A549 (cell line): ENCODE measurements at regions not wholly inside any gene's neighbourhood (a gene's known extent, or its start where the extent isn't known, plus 50 kb on each side); places are given as distances from the start of the nearest gene placed in this dataset.

ENCODE experiments used
- ATAC-seq, 2 experiments: fragments of 200-7000 bp in 1 of 2; fragments of >200 bp in 1 of 2; cut with Nextera tagmentation in 1 of 2; cut with Tn5 transposase in 1 of 2; 3 replicates each; pipeline versions ENCODE4 v1.8.0 to v1.9.1; 2018 to 2020; ENCODE audit warnings: mild to moderate bottlenecking in 1 of 2, moderate library complexity in 1 of 2
- CTCF ChIA-PET: fragments of 300-600 bp; sonication (Branson Sonifier 250); formaldehyde crosslinking; extraction: SDS; loops from one replicate; lab custom pipeline; 2021; ENCODE audit warnings: antibody characterized with exemption, inconsistent platforms; lab: Yijun Ruan, JAX
- POLR2A ChIA-PET: fragments of 350-600 bp; formaldehyde crosslinking; extraction: SDS; loops from one replicate; lab custom pipeline; 2021; ENCODE audit warnings: antibody characterized with exemption, inconsistent platforms; lab: Yijun Ruan, JAX
- DNase-seq, 2 experiments: peaks; one replicate each; pipeline versions ENCODE4 v3.0.0 to v3.0.0-alpha.2; 2011 to 2016; ENCODE audit warnings: low read depth in 1 of 2, low spot score in 1 of 2
- FAIRE-seq: peaks from 2 replicates; lab custom pipeline; 2011; peaks lifted over from hg19 to GRCh38; lab: Jason Lieb, UNC
- H3K27ac ChIP-seq, 2 experiments: fragments of >200 bp; sonication (Bioruptor Twin); formaldehyde crosslinking; 3 replicates each; pipeline ENCODE4 v1.5.1; 2016 to 2017
- H3K4me1 ChIP-seq: fragments of >200 bp; sonication (Bioruptor Twin); formaldehyde crosslinking; 3 replicates; pipeline ENCODE4 v1.6.1; 2016
- H3K4me2 ChIP-seq: fragments of >200 bp; sonication (Bioruptor Twin); formaldehyde crosslinking; 3 replicates; pipeline ENCODE4 v1.6.1; 2016
- H3K4me3 ChIP-seq: fragments of >200 bp; sonication (Bioruptor Twin); formaldehyde crosslinking; 3 replicates; pipeline ENCODE4 v1.5.1; 2016
- H3K9me3 ChIP-seq: fragments of >200 bp; sonication (Bioruptor Twin); formaldehyde crosslinking; 3 replicates; pipeline ENCODE4 v1.6.1; 2016
- BCL3 ChIP-seq: fragments of >200 bp; sonication (Bioruptor Twin); formaldehyde crosslinking; IDR thresholded peaks from 3 replicates; pipeline ENCODE4 v1.6.1; 2016
- BHLHE40 ChIP-seq: IDR thresholded peaks from 2 replicates; pipeline ENCODE4 v1.6.1; 2012; ENCODE audit warnings: low read depth, low read length, inconsistent platforms
- CEBPB ChIP-seq, 2 experiments: fragments of >200 bp in 1 of 2; sonication (Bioruptor Twin) in 1 of 2; formaldehyde crosslinking in 1 of 2; IDR thresholded peaks; 2 replicates each; pipeline ENCODE4 v1.6.1; 2012 to 2016
- E2F6 ChIP-seq: IDR thresholded peaks from 2 replicates; pipeline ENCODE4 v1.6.1; 2012; ENCODE audit warnings: low read depth, borderline replicate concordance
- EHMT2 ChIP-seq: fragments of 200-600 bp; sonication (generic); IDR thresholded peaks from 2 replicates; pipeline ENCODE4 v1.6.1; 2016; ENCODE audit warnings: antibody characterized with exemption, low read depth, mild to moderate bottlenecking, moderate library complexity
- ELK1 ChIP-seq: fragments of 150-350 bp; IDR thresholded peaks from 2 replicates; pipeline ENCODE4 v1.6.1; 2014; ENCODE audit warnings: low read depth, mild to moderate bottlenecking, low read length
- FOSB ChIP-seq: fragments of 250-450 bp; sonication (Bioruptor Pico); IDR thresholded peaks from 2 replicates; pipeline ENCODE4 v1.5.0; 2020; ENCODE audit warnings: mild to moderate bottlenecking, moderate library complexity
- FOSL2 ChIP-seq, 2 experiments: fragments of 450-650 bp in 1 of 2; fragments of >200 bp in 1 of 2; sonication (Bioruptor Twin) in 1 of 2; formaldehyde crosslinking; IDR thresholded peaks; 2 replicates each; pipeline versions ENCODE4 v1.5.0 to v1.6.1; 2016 to 2020; ENCODE audit warnings: mild to moderate bottlenecking in 1 of 2, moderate library complexity in 1 of 2
- HOXA7 ChIP-seq: fragments of 250-450 bp; sonication (Bioruptor Pico); IDR thresholded peaks from 2 replicates; pipeline ENCODE4 v1.5.0; 2020; ENCODE audit warnings: mild to moderate bottlenecking, moderate library complexity
- JUN ChIP-seq, 2 experiments: fragments of >200 bp; sonication (Bioruptor Twin); formaldehyde crosslinking; IDR thresholded peaks; 2 replicates in 1 of 2; 3 replicates in 1 of 2; pipeline ENCODE4 v1.6.1; 2016 to 2017
- KDM1A ChIP-seq: fragments of 200-600 bp; sonication (generic); IDR thresholded peaks from 2 replicates; pipeline ENCODE4 v1.6.1; 2016; ENCODE audit warnings: low read depth, mild to moderate bottlenecking
- KDM5A ChIP-seq: fragments of 200-600 bp; sonication (generic); IDR thresholded peaks from 2 replicates; pipeline ENCODE4 v1.6.1; 2016; ENCODE audit warnings: antibody characterized with exemption, mild to moderate bottlenecking
- NPAS2 ChIP-seq: fragments of 250-450 bp; sonication (Bioruptor Pico); IDR thresholded peaks from 2 replicates; pipeline ENCODE4 v1.8.0; 2022; ENCODE audit warnings: mild to moderate bottlenecking, moderate library complexity, borderline replicate concordance
- NR3C1 ChIP-seq: fragments of >200 bp; sonication (Bioruptor Twin); formaldehyde crosslinking; IDR thresholded peaks from 3 replicates; pipeline ENCODE4 v1.6.1; 2017
- POLR2A ChIP-seq: IDR thresholded peaks from 2 replicates; pipeline ENCODE4 v1.6.1; 2012; ENCODE audit warnings: mild to moderate bottlenecking, low read length
- POLR2AphosphoS2 ChIP-seq: conservative IDR thresholded peaks from 2 replicates; pipeline ENCODE4 v1.6.1; 2012; ENCODE audit warnings: low read length, improper control_type of control experiment, inconsistent platforms
- RAD21 ChIP-seq, 2 experiments: fragments of >200 bp in 1 of 2; sonication (Bioruptor Twin) in 1 of 2; formaldehyde crosslinking in 1 of 2; IDR thresholded peaks in 1 of 2; conservative IDR thresholded peaks in 1 of 2; 2 replicates in 1 of 2; 3 replicates in 1 of 2; pipeline ENCODE4 v1.6.1; 2012 to 2018; ENCODE audit warnings: inconsistent platforms in 1 of 2
- RCOR1 ChIP-seq: fragments of 150-350 bp; IDR thresholded peaks from 2 replicates; pipeline ENCODE4 v1.6.1; 2014; ENCODE audit warnings: antibody characterized with exemption, low read length, low read depth
- REST ChIP-seq: fragments of 200-600 bp; sonication (generic); IDR thresholded peaks from 2 replicates; pipeline ENCODE4 v1.6.1; 2016; ENCODE audit warnings: antibody characterized with exemption, mild to moderate bottlenecking, moderate library complexity
- RFX5 ChIP-seq: fragments of 450-650 bp; IDR thresholded peaks from 2 replicates; pipeline ENCODE4 v1.7.1; 2014; ENCODE audit warnings: antibody characterized with exemption, mild to moderate bottlenecking, moderate library complexity
- ZC3H11A ChIP-seq: fragments of 450-650 bp; IDR thresholded peaks from 2 replicates; pipeline ENCODE4 v1.6.1; 2014; ENCODE audit warnings: antibody characterized with exemption, mild to moderate bottlenecking
- ZNF302 ChIP-seq: fragments of 250-450 bp; sonication (Bioruptor Pico); IDR thresholded peaks from 2 replicates; pipeline ENCODE4 v1.9.0; 2021; ENCODE audit warnings: inconsistent platforms, mild to moderate bottlenecking, moderate library complexity
- ZSCAN20 ChIP-seq: fragments of 250-450 bp; sonication (Bioruptor Pico); IDR thresholded peaks from 2 replicates; pipeline ENCODE4 v1.8.0; 2022; ENCODE audit warnings: mild to moderate bottlenecking, moderate library complexity
- WGBS: methylation state at CpG from one replicate; pipeline ENCODE4 v1.1.6; 2017; ENCODE audit errors: missing lambda C conversion rate; 5-methylcytosine and 5-hydroxymethylcytosine counted together
- TF ChIP-seq, protein P1 (sequence below): fragments of 450-650 bp; IDR thresholded peaks from 2 replicates; pipeline ENCODE4 v1.6.1; 2014; ENCODE audit warnings: antibody characterized with exemption
- TF ChIP-seq, protein P2 (sequence below): fragments of 250-450 bp; sonication (Bioruptor Pico); IDR thresholded peaks from 2 replicates; pipeline ENCODE4 v1.5.0; 2020; ENCODE audit warnings: low read depth, mild to moderate bottlenecking, moderate library complexity

DNA sequence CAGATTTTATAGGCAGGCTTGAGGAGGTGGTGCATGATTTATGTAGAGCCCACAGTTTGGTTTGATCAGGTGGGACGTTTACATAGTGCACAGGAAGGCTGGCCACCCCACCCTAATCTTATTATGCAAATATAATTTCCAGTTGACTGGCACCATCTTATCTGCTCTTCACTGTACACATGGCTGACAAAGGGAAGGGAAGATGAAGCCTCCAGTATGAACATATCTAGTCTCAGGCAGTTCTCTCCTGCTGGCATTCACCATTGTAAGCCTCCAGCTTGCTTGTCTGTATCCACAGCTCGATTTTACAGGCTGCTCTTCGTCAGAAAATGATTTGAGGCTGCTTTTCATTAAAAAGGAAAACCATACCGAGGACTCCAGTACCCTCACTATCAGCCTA is 278.3 kb downstream of the TECRL start:
- TF ChIP-seq E2F6 (no peak), RAD21 (conservative IDR thresholded peaks at IDR 0.05 in 1 of 2, IDR thresholded peaks at IDR 0.05 in 1 of 2) (no peak), ELK1 (no peak), BHLHE40 (no peak), FOSB (CRISPR knock-in tag) (no peak), KDM5A (no peak), FOSL2 (IDR thresholded peaks at IDR 0.05) (no peak), FOSL2 (CRISPR knock-in tag; IDR thresholded peaks at IDR 0.05) (no peak), EHMT2 (no peak)
- TF ChIP-seq, protein P1, sequence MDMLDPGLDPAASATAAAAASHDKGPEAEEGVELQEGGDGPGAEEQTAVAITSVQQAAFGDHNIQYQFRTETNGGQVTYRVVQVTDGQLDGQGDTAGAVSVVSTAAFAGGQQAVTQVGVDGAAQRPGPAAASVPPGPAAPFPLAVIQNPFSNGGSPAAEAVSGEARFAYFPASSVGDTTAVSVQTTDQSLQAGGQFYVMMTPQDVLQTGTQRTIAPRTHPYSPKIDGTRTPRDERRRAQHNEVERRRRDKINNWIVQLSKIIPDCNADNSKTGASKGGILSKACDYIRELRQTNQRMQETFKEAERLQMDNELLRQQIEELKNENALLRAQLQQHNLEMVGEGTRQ, result no peak
- ChIA-PET POLR2A (no interaction called here), CTCF (no interaction called here)
- no peaks in the 10 kb centered on the region for H3K4me1 ChIP-seq
- no peak for ATAC-seq
- no peak for DNase-seq
- no peak overlapping the region for H3K4me2 ChIP-seq
- H3K27ac ChIP-seq, result no peak overlapping the region
- WGBS, result 3% methylated on average over 4 of the region's 4 CpGs
- no peaks in the 10 kb centered on the region for H3K9me3 ChIP-seq
- H3K4me3 ChIP-seq, result no peak overlapping the region
- FAIRE-seq, result no peak

DNA sequence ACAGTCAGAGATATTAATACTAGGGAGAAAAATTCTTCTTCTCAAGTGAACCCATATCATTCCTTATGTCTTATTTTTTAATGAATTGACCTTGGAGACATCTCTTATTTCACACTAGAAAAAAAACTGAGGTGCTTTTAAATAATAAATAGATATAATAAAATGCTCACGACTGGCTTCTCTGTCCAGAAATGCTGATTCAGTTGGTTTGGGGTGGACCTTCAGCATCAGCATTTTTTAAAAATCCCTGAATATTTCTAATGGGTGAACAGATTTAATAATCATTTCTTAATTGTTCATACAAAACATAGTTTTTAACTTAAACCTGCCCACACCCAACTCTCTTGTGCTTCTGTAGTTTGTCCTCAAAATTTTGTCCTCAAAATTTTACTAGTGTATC is 283.9 kb downstream of the TECRL start:
- no peak overlapping the region for H3K4me2 ChIP-seq
- no peak overlapping the region for H3K4me3 ChIP-seq
- 19% methylated on average over 1 of the region's 1 CpG for WGBS
- no peaks in the 10 kb centered on the region for H3K4me1 ChIP-seq
- ChIA-PET POLR2A (no interaction called here), CTCF (no interaction called here)
- TF ChIP-seq, protein P2, sequence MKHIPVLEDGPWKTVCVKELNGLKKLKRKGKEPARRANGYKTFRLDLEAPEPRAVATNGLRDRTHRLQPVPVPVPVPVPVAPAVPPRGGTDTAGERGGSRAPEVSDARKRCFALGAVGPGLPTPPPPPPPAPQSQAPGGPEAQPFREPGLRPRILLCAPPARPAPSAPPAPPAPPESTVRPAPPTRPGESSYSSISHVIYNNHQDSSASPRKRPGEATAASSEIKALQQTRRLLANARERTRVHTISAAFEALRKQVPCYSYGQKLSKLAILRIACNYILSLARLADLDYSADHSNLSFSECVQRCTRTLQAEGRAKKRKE (CRISPR knock-in tag), result no peak
- TF ChIP-seq KDM1A (no peak), NPAS2 (CRISPR knock-in tag) (no peak), RAD21 (conservative IDR thresholded peaks at IDR 0.05 in 1 of 2, IDR thresholded peaks at IDR 0.05 in 1 of 2) (no peak), HOXA7 (no peak), POLR2A (no peak), NR3C1 (no peak), ZNF302 (no peak), CEBPB (IDR thresholded peaks at IDR 0.05) (no peak), ELK1 (no peak), JUN (IDR thresholded peaks at IDR 0.05) (no peak), ZC3H11A (no peak), RFX5 (no peak), ZSCAN20 (no peak)
- DNase-seq, result no peak
- H3K9me3 ChIP-seq, result no peaks in the 10 kb centered on the region
- no peak for FAIRE-seq
- no peak for ATAC-seq
- H3K27ac ChIP-seq, result no peak overlapping the region

DNA sequence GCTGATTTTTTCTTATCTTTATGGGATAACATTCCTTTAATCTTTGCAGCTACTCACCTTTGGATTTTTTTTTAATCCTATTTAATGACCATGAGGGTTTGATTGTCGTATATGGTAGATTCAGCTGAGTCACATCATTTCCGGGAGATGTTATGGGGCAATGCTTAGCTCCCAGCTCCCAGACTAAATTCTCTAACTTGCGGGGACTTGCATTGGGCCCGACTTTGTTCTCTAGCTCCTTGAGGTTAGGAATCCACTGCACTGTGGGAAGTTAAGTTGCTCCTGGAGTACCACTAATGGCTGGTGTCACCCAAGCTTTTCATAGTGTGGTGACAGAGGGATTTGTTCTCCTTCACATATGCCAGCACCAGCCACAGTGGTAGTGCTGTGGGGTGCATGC is 287.4 kb downstream of the TECRL start:
- FAIRE-seq, result no peak
- ChIA-PET POLR2A (no interaction called here), CTCF (no interaction called here)
- Histone ChIP-seq H3K4me1 (no peaks in the 10 kb centered on the region), H3K9me3 (no peaks in the 10 kb centered on the region), H3K27ac (no peak overlapping the region), H3K4me2 (no peak overlapping the region), H3K4me3 (no peak overlapping the region)
- 67% methylated on average over 2 of the region's 4 CpGs for WGBS
- DNase-seq, result no peak
- ATAC-seq, result no peak
- TF ChIP-seq REST (no peak), BCL3 (no peak), NR3C1 (no peak), POLR2AphosphoS2 (no peak), RCOR1 (no peak)
- TF ChIP-seq, protein P1, result no peak
